Kidney glomerular epithelial cell (primary cell): ENCODE measurements at regions not wholly inside any gene's neighbourhood (a gene's known extent, or its start where the extent isn't known, plus 50 kb on each side); places are given as distances from the start of the nearest gene placed in this dataset.
"Not testable (repeated sequence)": the region's sequence is repeated elsewhere in the genome, so short reads cannot be mapped to it uniquely, and the experiment has no call there.

ENCODE experiments used
- DNase-seq: peaks from one replicate; lab custom pipeline; 2025; lab: John Stamatoyannopoulos, UW

GRCh38 chr13:95391362-95391761 lies 90.1 kb upstream of the ABCC4 start:
- no peak for DNase-seq

DNA sequence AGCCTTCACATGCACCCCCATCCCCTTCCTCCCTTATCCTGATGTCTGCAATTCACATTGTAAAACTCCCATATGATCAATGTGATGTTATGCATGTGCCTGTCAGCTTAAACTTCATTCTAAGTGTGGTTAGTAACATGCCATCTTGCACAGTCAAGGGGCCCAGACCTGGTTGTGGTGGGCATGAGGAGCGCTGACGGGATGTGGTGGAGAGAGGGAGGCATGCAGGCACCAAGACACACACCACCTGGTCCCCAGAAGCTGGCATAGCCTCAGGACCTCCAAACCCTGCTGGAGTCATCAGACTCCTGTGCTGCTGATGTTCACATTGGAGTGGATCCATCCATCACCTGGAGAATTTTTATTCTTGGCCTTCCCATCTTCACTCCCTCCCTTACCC lies 90.5 kb upstream of the ABCC4 start:
- no peak for DNase-seq

- DNase-seq: no peak
These were observed 91.3 kb upstream of the ABCC4 start for GRCh38 chr13:95392597-95392996.

DNA sequence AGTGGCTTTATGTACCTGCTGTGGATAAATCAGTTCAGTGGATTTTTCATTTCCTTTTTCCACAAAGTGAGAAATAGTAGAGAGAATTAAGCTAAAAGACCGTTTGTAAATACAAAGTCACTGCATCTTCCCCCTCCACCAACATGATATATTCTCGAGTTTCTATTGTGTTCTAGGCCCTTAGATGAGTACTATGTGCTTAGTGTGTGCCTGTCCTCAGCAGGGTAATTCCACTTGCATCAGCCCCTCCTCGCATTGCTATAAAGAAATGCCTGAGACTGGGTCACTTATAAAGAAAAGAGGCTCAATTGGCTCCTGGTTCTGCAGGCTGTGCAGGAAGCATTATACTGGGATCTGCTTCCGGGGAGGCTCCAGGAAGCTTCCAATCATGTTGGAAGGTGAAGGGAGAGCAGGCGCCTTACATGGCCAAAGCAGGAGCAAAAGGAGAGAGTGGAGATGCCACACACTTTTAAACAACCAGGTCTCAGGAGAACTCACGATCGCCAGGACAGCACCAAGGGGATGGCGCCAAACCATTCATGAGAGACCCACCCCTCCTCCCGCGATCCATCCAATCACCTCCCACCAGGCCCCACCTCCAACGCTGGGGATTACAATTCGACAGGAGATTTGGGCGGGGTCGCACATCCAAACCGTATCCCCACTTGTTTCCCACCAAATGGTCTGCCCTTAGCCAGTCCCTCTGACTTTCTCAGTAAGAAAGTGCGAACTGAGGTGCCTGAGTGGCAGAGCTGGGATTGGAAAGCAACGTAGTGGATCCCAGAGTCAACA lies 102.3 kb upstream of the ABCC4 start:
- no peak for DNase-seq

DNA sequence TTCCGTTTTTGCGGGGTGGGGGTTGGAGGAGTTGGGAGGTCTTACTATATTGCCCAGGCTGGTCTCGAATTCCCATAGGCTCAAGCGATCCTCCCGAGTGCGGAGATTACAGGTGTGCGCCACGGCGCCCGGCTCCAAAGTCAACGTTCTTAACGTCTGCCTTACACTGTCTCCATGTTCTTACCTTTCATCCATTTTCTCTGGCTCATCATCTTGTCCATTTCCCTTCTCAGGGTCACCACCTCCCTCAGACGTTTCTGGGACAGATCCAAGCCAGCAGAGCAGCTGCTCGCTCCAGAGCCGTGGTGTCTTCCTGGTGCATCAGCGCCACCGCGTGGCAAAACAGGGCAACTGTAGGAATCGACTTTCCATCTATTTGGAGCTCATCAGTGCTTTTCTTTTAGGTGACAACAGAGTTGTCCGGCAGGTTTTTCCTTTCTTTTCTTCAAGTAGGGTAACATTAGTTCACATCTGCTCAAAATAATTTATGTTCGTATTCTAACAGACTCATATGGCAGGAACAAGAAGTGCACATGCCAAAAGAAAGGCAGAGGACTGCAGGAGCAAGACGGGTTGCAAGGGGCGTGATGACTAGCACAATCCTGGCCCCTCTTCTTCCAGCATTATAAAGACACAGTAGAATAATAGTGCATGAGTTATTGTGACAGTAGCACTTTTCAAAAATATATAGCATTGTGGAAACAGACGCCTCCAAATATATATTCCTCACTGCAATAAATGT lies 103.1 kb upstream of the ABCC4 start:
- DNase-seq: peak; percentile 58

- DNase-seq: no peak
These were observed 104.9 kb upstream of the ABCC4 start for GRCh38 chr13:95406176-95406575.

DNA sequence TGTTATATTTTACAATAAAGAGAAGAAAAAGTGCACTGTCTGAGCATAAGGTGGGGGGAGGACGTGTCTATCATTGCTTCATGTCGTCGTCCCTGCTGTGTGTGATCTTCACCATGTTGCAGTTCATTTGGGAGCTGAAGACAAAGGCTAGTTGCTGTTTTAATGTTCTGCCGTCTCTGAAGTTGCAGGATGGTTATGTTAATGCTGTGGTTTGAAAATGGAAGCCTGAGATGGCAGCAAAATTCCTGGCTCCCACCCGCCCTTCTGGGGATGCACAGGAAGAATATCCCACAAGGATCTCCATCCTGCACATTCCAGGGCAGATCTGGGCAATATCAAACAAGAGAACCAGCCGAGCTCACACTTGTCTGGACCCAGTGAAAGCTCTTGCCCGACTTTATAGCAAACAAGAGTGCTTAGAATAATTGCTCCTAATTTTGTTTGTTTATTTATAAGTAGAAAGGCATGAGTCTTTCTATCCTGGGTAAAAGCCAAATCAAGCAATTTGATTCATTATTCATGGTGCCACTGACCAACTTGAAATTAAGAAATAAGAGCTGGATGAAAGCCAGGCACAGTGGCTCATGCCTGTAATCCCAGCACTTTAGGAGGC lies 110.3 kb upstream of the ABCC4 start:
- no peak for DNase-seq

DNA sequence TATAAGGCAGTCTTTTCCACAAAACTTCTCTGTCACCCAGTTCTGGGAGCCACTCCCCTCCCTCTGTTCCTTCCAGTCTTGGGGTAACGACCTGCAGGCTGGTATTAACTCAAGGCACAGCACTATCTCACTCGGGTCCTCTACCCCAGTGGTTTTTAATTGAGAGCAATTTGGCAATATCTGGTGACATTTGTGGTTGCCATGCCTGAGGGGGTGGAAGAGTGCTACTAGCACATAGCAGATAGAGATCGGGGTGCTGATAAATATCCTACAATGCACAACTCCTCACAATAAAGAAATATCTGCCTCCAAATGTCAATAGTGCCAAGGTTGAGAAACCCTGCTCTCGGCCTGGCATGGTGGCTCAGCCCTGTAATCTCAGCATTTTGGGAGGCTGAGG lies 117.7 kb upstream of the ABCC4 start:
- no peak for DNase-seq

DNA sequence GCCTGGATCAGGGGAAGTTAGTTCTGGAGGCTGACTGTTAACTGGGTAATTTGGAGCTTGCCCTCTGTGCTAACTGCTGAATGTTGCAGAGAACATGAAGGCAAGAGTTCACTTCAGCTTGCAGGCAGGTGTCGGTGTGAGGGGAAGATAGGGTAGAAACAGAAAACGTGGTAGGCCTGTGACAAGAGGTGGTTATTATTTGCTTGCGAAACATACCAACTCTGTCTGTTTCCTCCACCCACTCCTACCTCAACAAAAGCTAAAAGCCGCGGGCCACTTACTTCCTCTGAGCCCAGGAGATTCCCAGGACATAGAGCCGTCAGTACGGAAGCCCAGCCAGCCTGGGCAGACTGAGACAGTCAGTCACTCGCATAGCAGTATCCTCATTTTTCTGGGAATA lies 119.2 kb upstream of the ABCC4 start:
- no peak for DNase-seq

GRCh38 chr13:95426631-95427030 lies 125.4 kb upstream of the ABCC4 start:
- no peak for DNase-seq

DNA sequence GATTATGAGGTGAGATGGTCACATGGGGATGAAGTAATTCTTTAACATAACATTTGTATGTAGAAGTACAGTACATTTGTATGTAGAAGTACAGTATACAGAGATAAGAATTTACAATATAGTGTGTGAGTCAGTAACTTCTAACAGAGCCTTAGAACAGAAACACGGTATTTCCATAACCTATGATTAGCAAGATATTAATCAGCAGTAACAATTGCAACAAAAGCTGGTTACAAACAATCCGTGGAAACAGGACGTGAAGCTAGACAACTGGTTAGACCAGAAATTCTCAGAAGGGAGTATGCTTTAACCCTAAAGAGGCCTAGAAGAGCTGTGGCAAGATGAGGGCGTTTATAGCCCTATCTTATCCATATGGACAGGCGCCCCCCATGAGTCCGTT lies 122.0 kb upstream of the CLDN10 start:
- DNase-seq: not testable (repeated sequence)

DNA sequence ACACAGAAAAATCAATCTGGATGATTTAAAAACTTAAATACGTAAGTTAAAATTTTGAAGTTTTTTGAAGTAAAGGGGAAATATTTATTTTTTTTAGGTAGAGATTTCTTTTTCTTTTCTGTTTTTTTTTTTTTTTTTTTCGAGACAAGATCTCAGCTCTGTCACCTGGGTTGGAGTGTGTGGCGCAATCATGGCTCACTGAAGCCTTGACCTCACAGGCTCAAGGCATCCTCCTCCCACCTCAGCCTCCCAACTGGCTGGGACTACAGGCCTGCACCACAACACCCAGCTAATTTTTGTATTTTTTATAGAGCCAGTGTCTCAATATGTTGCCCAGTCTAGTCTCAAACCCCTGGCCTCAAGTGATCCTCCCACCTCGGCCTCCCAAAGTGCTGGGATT lies 120.4 kb upstream of the CLDN10 start:
- DNase-seq: no peak

DNA sequence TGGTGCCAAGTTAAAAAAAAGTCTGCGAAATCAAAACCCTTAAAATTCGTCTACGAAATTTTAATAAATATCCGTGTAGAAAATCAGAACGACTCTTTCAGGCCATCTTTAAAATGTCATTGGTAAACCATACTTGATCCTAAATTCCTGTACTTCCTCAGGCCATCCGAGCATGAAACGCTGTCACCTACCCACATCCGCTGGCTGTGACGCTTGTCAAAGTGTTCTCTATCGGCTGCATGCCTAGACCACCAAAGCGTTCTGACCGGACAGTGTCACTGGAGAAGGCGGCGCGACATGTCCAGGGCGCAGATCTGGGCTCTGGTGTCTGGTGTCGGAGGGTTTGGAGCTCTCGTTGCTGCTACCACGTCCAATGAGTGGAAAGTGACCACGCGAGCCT lies 119.0 kb upstream of the CLDN10 start:
- DNase-seq: no peak

DNA sequence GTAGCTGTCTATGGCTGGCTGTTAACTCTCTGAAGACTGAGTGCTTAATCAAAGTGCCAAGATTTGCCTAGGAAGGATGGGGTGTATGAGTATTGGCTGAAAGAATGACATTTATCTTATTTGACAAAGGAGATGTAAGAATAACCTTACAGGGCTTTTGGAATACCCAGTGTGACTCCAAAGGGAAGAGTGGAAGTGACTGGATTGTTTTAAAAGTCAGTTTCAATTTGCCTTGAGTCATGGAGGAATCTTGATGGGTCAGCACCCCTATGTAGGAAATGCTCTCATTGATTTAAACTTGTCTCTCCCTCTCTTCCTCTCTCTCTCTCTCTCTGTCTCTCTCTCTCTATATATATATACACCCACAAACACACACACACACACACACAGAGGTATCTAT lies 118.4 kb upstream of the CLDN10 start:
- no peak for DNase-seq

- no peak for DNase-seq
These were observed 115.0 kb upstream of the CLDN10 start for GRCh38 chr13:95437561-95437960.

GRCh38 chr13:95438297-95438696 lies 114.2 kb upstream of the CLDN10 start:
- no peak for DNase-seq

- DNase-seq: no peak
These were observed 112.0 kb upstream of the CLDN10 start for GRCh38 chr13:95440441-95441088.

GRCh38 chr13:95441326-95441725 lies 111.2 kb upstream of the CLDN10 start:
- no peak for DNase-seq

- DNase-seq: no peak
These were observed 108.4 kb upstream of the CLDN10 start for GRCh38 chr13:95444006-95444730.

GRCh38 chr13:95445131-95445530 lies 107.4 kb upstream of the CLDN10 start:
- no peak for DNase-seq

DNA sequence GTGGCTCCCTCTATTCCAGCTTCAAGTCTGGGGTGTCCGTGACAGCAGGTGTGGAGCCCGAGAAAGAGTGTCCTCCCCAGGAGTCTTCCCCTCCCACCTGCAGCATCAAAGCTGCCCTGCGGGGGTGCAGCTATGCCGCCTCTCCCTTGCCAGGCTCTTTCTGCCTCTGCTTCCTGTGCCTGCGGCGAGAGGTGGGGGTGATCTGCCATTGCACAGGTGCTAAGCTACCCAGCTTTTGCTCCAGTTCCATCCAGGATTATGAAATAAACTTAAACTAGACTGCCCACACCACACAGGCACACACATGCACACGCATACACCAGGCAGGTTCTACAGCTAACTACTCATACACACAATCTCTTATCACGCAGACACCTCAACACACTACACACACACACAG lies 104.7 kb upstream of the CLDN10 start:
- DNase-seq: no peak

- no peak for DNase-seq
These were observed 100.9 kb upstream of the CLDN10 start for GRCh38 chr13:95451656-95452055.
